H1 (cell line): ENCODE measurements at regions not wholly inside any gene's neighbourhood (a gene's known extent, or its start where the extent isn't known, plus 50 kb on each side); places are given as distances from the start of the nearest gene placed in this dataset.

Experiments used
- CHD2 ChIP-seq: IDR thresholded peaks from 2 replicates; pipeline ENCODE4 v1.6.1; 2012; ENCODE audit warnings: low read length, improper control_type of control experiment
- CTCF ChIP-seq, 3 experiments: IDR thresholded peaks; 1 replicate in 2 of 3; 2 replicates in 1 of 3; pipeline versions ENCODE4 v1.5.1 to v1.6.1; 2011; ENCODE audit warnings: low read length in 3 of 3, mild to moderate bottlenecking in 3 of 3, inconsistent platforms in 2 of 3, low read depth in 1 of 3, moderate library complexity in 1 of 3; ENCODE audit not compliant: insufficient read depth in 1 of 3; ENCODE audit errors: control extremely low read depth in 1 of 3
- POLR2A ChIP-seq, 2 experiments: IDR thresholded peaks; 1 replicate in 1 of 2; 2 replicates in 1 of 2; pipeline ENCODE4 v1.6.1; 2011; ENCODE audit warnings: low read depth in 2 of 2, low read length in 2 of 2, mild to moderate bottlenecking in 2 of 2; ENCODE audit errors: control extremely low read depth in 1 of 2
- RFX5 ChIP-seq: IDR thresholded peaks from 2 replicates; pipeline ENCODE4 v1.6.1; 2011; ENCODE audit warnings: low read depth, low read length, improper control_type of control experiment, borderline replicate concordance

DNA sequence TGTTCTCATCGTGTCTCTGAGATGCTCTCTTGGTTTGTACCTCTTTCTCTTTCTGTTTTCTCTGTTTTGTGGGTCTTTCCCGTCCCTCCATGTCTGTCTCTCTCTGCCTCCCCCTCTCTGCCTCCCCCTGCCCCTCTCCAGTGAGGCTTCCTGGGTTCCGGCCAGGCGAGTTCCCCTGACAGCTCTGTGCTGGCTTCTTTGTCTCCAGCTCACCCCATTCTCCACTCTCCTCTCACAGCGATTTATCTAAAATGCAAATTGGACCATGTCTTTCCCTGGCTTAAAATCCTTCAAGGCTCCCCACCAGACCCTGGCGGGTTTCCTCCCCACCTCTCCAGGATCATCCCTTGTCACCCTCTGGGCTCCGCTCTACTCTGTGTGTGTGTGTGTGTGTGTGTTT, 202.4 kb upstream of the POU3F1 start:
- TF ChIP-seq CTCF (IDR thresholded peaks at IDR 0.05; ENCODE audit: control extremely low read depth in 1 of 3, insufficient read depth in 1 of 3, low read depth in 1 of 3, low read length in 3 of 3) (no peak), CHD2 (no peak), RFX5 (no peak), POLR2A (IDR thresholded peaks at IDR 0.05; ENCODE audit: control extremely low read depth in 1 of 2, low read depth in 2 of 2, low read length in 2 of 2) (no peak)
